Panc1 (cell line): ENCODE measurements at regions not wholly inside any gene's neighbourhood (a gene's known extent, or its start where the extent isn't known, plus 50 kb on each side); places are given as distances from the start of the nearest gene placed in this dataset.

Experiments
- ATAC-seq: fragments of 200-7000 bp; cut with Tn5 transposase; 2 replicates; pipeline ENCODE4 v1.9.1; 2020; ENCODE audit warnings: mild to moderate bottlenecking, moderate library complexity
- BruUV-seq: library from RNA; stranded (reverse); fragments of 400-500 nt; replicated peaks from 2 replicates; lab custom pipeline; 2021; lab: Mats Ljungman, UMichigan
- CTCF ChIA-PET: fragments of 300-600 bp; sonication (Branson Sonifier 250); formaldehyde crosslinking; loops from one replicate; lab custom pipeline; 2022; ENCODE audit warnings: antibody characterized with exemption; lab: Charles Lee
- POLR2A ChIA-PET: fragments of 300-600 bp; sonication (Branson Sonifier 250); formaldehyde crosslinking; loops from one replicate; lab custom pipeline; 2022; ENCODE audit warnings: antibody characterized with exemption; lab: Charles Lee
- DNase-seq: peaks from one replicate; pipeline ENCODE4 v3.0.0-alpha.2; 2010; ENCODE audit warnings: low read depth, low spot score
- H3K27ac ChIP-seq: 2 replicates; pipeline ENCODE4 v1.5.1; 2011; ENCODE audit warnings: mild to moderate bottlenecking, low read length, inconsistent platforms
- H3K27me3 ChIP-seq: fragments of 200-500 bp; sonication (Bioruptor generic); 2 replicates; pipeline ENCODE4 v1.6.0; 2014; ENCODE audit warnings: low read length, inconsistent platforms; ENCODE audit not compliant: control insufficient read depth, insufficient read depth
- H3K36me3 ChIP-seq: fragments of 200-500 bp; sonication (Bioruptor generic); 2 replicates; pipeline ENCODE4 v1.5.1; 2014; ENCODE audit warnings: inconsistent platforms, mild to moderate bottlenecking, low read length, moderate library complexity; ENCODE audit not compliant: control insufficient read depth, insufficient read depth
- H3K4me1 ChIP-seq: 2 replicates; pipeline ENCODE4 v1.5.1; 2011; ENCODE audit warnings: inconsistent platforms, mild to moderate bottlenecking, low read length, moderate library complexity; ENCODE audit not compliant: control insufficient read depth, insufficient read depth
- H3K4me3 ChIP-seq, 2 experiments: 2 replicates each; pipeline ENCODE4 v1.5.1; 2011 to 2012; ENCODE audit warnings: low read depth in 2 of 2, low read length in 2 of 2, mild to moderate bottlenecking in 2 of 2, inconsistent platforms in 1 of 2, moderate library complexity in 1 of 2
- H3K9me3 ChIP-seq: fragments of 200-500 bp; sonication (Bioruptor generic); 2 replicates; pipeline ENCODE4 v1.5.1; 2014; ENCODE audit warnings: low read depth, mild to moderate bottlenecking, inconsistent platforms, low read length, moderate library complexity; ENCODE audit not compliant: control insufficient read depth, insufficient read depth
- CTCF ChIP-seq: fragments of 450-650 bp; IDR thresholded peaks from 2 replicates; pipeline ENCODE4 v1.5.1; 2017; ENCODE audit warnings: mild to moderate bottlenecking
- POLR2AphosphoS5 ChIP-seq: IDR thresholded peaks from 2 replicates; pipeline ENCODE4 v1.6.1; 2012; ENCODE audit warnings: mild to moderate bottlenecking, low read depth, low read length, moderate library complexity
- SIN3A ChIP-seq: IDR thresholded peaks from 2 replicates; pipeline ENCODE4 v1.6.1; 2012; ENCODE audit warnings: low read depth, mild to moderate bottlenecking, low read length, moderate library complexity, borderline replicate concordance; ENCODE audit not compliant: insufficient read depth
- TCF7L2 ChIP-seq: IDR thresholded peaks from 2 replicates; pipeline ENCODE4 v1.6.1; 2011; ENCODE audit warnings: mild to moderate bottlenecking, low read depth, low read length, inconsistent platforms
- in situ Hi-C: cut with HindIII; loops from 2 replicates; pipeline ENCODE4 v1.10.0; 2016; ENCODE audit warnings: low sequenced_read_pairs, low pct_unique_long_range_greater_than_20kb
- intact Hi-C: fragments of 100-400 bp; cut with micrococcal nuclease; formaldehyde crosslinking; loops from one replicate; pipeline ENCODE4 v1.10.0; 2022; ENCODE audit not compliant: unreplicated experiment
- TF ChIP-seq, protein P1 (sequence below), 2 experiments: IDR thresholded peaks; 2 replicates each; pipeline ENCODE4 v1.6.1; 2011 to 2012; ENCODE audit warnings: low read depth in 2 of 2, control low read depth in 1 of 2, low read length in 1 of 2, mild to moderate bottlenecking in 1 of 2, moderate library complexity in 1 of 2; ENCODE audit not compliant: insufficient read depth in 1 of 2

- in situ Hi-C loops (no loop called here), intact Hi-C loops (no loop called here)
- no TSS peak for BruUV-seq
- Histone ChIP-seq H3K4me3 (no peak overlapping the region), H3K27me3 (no peaks in the 10 kb centered on the region), H3K27ac (no peak overlapping the region), H3K36me3 (no peaks in the 10 kb centered on the region), H3K9me3 (no peaks in the 10 kb centered on the region), H3K4me1 (no peaks in the 10 kb centered on the region)
- no peak for ATAC-seq
- CTCF ChIA-PET, result no interaction called here
- DNase-seq, result no peak
- no peak for TF ChIP-seq POLR2AphosphoS5
- TF ChIP-seq, protein P1, sequence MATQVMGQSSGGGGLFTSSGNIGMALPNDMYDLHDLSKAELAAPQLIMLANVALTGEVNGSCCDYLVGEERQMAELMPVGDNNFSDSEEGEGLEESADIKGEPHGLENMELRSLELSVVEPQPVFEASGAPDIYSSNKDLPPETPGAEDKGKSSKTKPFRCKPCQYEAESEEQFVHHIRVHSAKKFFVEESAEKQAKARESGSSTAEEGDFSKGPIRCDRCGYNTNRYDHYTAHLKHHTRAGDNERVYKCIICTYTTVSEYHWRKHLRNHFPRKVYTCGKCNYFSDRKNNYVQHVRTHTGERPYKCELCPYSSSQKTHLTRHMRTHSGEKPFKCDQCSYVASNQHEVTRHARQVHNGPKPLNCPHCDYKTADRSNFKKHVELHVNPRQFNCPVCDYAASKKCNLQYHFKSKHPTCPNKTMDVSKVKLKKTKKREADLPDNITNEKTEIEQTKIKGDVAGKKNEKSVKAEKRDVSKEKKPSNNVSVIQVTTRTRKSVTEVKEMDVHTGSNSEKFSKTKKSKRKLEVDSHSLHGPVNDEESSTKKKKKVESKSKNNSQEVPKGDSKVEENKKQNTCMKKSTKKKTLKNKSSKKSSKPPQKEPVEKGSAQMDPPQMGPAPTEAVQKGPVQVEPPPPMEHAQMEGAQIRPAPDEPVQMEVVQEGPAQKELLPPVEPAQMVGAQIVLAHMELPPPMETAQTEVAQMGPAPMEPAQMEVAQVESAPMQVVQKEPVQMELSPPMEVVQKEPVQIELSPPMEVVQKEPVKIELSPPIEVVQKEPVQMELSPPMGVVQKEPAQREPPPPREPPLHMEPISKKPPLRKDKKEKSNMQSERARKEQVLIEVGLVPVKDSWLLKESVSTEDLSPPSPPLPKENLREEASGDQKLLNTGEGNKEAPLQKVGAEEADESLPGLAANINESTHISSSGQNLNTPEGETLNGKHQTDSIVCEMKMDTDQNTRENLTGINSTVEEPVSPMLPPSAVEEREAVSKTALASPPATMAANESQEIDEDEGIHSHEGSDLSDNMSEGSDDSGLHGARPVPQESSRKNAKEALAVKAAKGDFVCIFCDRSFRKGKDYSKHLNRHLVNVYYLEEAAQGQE (IDR thresholded peaks at IDR 0.05; ENCODE audit: insufficient read depth in 1 of 2, low read depth in 2 of 2, low read length in 1 of 2), result no peak
- no peak for TF ChIP-seq CTCF
- TF ChIP-seq SIN3A, result no peak
- TF ChIP-seq TCF7L2, result no peak
- POLR2A ChIA-PET, result interaction anchor here (0.6 kb wide), 3 partner anchors 76 to 1453 kb away, joined by 3 read pairs; no protein-coding TSS in a partner anchor
Measured at GRCh38 chr6:155974811-155975323, 519.2 kb upstream of the NOX3 start.

- no peaks in the 10 kb centered on the region for H3K9me3 ChIP-seq
- no peak for TF ChIP-seq SIN3A
- ChIA-PET POLR2A (interaction anchor here (0.6 kb wide), 2 partner anchors 75 to 155 kb away, joined by 3 read pairs; no protein-coding TSS in a partner anchor), CTCF (no interaction called here)
- no TSS peak for BruUV-seq
- no peak for DNase-seq
- intact Hi-C loops, result no loop called here
- no peaks in the 10 kb centered on the region for H3K4me1 ChIP-seq
- no peak overlapping the region for H3K27ac ChIP-seq
- no peaks in the 10 kb centered on the region for H3K27me3 ChIP-seq
- in situ Hi-C loops, result no loop called here
- H3K36me3 ChIP-seq, result no peaks in the 10 kb centered on the region
- ATAC-seq, result no peak
- H3K4me3 ChIP-seq, result no peak overlapping the region
Measured at GRCh38 chr6:155974359-155974758, 518.7 kb upstream of the NOX3 start.

GRCh38 chr6:155970876-155971708 is 515.5 kb upstream of the NOX3 start:
- ChIA-PET POLR2A (no interaction called here), CTCF (no interaction called here)
- in situ Hi-C loops, result no loop called here
- ATAC-seq, result no peak
- intact Hi-C loops, result no loop called here
- BruUV-seq, result no TSS peak
- no peak overlapping the region for H3K27ac ChIP-seq
- H3K9me3 ChIP-seq, result no peaks in the 10 kb centered on the region
- no peak overlapping the region for H3K4me3 ChIP-seq
- no peaks in the 10 kb centered on the region for H3K27me3 ChIP-seq
- TF ChIP-seq, protein P1 (IDR thresholded peaks at IDR 0.05; ENCODE audit: insufficient read depth in 1 of 2, low read depth in 2 of 2, low read length in 1 of 2), result no peak
- TF ChIP-seq TCF7L2, result no peak
- TF ChIP-seq POLR2AphosphoS5, result no peak
- TF ChIP-seq CTCF, result no peak
- TF ChIP-seq SIN3A, result no peak
- DNase-seq, result no peak
- no peaks in the 10 kb centered on the region for H3K36me3 ChIP-seq
- H3K4me1 ChIP-seq, result no peaks in the 10 kb centered on the region
